ENCODE measurements at regions not wholly inside any gene's neighbourhood (a gene's known extent, or its start where the extent isn't known, plus 50 kb on each side); places are given as distances from the start of the nearest gene placed in this dataset.

DNA sequence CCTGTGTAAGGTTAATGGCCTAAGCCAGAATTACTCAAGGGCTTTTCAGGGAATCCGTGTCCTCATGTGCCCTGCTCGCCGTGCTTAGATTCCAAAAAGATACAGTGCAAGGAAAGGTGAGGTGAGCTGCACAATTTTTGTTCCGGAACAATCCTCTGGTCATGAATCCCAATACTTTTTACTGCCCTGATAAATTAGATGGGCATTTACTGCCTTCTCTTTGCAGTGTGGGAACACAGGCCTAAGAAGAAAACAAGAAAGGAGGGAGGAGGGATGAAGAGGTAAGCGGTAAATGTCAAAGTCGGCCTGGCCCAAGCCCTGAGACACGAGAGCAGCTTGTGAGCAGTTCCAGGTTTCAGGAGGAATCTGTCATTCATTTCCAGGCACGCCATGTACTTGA lies 390.9 kb upstream of the SULF2 start:
- DNase-seq (ENCODE audit: low spot score in 2 of 2) = no peak
- FAIRE-seq = no peak

DNA sequence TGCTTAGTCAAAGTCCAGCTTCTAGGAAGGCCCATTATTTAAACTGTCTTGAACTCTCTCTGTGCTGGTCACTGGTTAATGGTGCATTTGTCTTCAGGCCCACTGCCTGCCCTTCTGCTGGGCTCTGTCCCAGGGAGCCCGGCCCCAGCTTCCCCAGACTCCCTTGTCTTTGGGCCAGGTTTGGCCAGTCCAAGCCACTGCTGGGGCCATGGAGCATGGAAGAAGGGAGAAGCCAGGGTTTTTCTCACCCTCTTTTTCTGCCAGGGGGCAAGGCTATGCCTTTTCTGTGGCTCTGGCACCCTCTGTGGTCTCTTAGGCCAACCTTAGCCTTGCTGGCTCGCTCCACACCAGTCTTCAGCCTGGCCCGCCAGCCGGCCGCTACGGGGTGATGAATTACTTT lies 390.0 kb upstream of the SULF2 start:
- FAIRE-seq (no peak), DNase-seq (ENCODE audit: low spot score in 2 of 2) (no peak)

DNA sequence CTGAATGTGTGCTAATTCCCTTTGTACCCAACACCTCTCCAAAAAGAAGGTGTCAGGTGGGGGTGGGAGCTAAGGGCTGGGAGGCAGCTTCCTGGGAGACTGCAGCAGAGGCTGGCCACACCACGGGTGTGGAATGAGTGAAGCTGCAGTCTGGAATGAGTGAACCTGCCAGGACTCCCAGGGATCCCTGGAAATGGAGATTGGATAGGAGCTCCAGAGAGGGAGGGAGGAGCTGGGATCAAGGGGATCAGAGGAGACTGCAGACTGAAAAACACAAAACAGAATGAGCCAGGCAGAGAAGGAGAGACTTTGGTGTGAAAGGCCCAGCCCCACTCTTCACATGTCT lies 387.0 kb upstream of the SULF2 start:
- FAIRE-seq (no peak), DNase-seq (ENCODE audit: low spot score in 2 of 2) (no peak)

DNA sequence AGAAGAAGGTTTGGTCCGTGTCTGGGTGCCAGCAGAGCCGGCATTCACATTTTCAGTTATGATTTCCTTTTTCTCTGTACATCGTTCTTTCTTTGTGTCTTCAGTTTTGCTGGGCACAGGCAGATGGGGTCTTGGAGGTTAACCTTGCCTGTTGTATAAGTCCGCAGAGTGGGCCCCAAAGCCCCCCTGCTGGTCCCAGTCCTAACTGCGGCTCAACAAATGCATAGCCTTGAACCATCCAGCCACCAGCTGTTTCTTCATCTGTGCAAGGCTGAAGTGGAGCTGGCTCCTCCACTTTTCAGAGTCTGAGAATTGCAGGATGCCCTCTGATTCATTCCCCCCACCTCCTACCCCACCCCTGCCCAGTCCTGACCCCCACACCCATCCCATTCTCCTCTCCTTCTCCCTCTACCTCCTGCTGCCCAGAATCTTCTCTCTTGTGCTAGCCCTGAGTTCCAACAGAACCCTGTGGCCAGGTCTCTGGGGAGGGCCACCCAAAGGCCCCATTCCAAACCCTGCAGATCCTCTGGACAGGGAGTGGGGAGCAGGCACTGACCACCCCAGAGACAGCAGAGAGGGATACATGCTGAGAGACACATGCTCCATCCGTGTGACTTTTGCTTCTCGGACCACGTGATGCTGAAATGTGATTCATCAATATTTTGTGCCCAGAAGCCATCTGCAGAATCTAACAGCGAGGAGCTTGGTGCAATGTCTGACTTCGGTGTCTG lies 386.5 kb upstream of the SULF2 start:
- DNase-seq (ENCODE audit: low spot score in 2 of 2) (no peak), FAIRE-seq (no peak)

DNA sequence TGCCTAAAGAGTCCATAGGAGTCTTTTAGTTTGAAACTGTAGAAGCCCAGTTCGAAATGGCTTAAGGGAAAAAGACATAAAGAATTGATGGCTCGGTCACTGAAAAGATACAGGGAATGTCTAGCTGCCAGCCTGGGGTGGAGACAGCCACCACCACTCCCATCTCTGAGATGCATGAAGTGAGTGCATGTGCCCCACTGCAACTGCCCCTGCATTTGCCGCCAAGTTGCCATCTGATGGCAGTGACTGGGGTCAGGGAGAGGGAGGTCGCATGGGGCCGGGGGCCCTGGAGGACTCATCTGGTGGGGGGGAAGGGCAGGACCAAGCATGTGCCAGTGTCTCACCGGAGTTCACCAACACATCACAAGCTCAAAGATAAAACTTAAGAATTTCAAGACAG lies 385.8 kb upstream of the SULF2 start:
- FAIRE-seq = no peak
- DNase-seq (ENCODE audit: low spot score in 2 of 2) = no peak

DNA sequence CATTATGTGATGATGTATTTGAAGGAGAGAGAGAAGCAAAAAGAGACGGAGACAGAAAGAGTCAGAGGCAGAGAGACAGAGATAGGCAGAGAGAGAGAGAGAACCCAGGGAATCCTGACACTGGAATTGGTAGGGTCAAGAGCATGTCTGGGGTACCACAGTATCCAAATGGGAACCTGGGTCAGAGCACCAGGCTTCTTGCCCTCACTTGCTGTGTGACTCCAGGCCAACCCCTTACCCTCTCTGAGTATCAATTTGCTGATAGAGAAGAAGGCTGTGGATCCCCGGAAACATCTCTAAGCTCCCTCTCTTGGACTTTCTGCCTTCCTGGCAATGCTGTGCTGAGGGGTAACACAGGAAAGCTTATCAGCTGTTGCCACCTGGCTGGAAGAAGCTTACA lies 385.3 kb upstream of the SULF2 start:
- DNase-seq (ENCODE audit: low spot score in 2 of 2) (no peak), FAIRE-seq (no peak)

DNA sequence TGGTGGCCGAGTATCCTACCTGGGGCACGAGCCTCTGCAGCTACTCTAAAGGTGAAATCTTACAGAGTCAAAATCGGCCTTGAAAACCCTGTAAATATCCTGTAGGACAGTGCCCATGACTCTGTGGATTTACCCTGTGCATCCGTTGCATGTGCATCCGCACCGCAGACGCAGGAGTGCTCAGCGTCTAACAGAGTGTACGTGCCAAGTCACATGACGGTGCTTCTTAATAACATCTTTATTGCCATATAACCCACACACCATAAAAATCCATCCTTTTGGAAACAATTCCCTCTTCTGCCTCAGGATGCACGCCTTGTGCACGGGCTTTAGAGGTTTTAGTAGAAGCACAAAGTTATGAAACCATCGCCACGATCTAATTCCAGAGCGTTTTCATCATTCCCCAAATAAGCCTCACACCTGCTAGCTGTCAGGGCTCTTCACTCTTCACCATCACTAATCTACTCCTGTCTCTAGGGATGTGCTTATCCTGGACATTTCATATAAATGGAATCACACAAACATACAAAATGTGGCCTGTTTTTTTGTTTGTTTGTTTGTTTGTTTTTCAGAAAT lies 384.5 kb upstream of the SULF2 start:
- DNase-seq (ENCODE audit: low spot score in 2 of 2) (no peak), FAIRE-seq (no peak)

DNA sequence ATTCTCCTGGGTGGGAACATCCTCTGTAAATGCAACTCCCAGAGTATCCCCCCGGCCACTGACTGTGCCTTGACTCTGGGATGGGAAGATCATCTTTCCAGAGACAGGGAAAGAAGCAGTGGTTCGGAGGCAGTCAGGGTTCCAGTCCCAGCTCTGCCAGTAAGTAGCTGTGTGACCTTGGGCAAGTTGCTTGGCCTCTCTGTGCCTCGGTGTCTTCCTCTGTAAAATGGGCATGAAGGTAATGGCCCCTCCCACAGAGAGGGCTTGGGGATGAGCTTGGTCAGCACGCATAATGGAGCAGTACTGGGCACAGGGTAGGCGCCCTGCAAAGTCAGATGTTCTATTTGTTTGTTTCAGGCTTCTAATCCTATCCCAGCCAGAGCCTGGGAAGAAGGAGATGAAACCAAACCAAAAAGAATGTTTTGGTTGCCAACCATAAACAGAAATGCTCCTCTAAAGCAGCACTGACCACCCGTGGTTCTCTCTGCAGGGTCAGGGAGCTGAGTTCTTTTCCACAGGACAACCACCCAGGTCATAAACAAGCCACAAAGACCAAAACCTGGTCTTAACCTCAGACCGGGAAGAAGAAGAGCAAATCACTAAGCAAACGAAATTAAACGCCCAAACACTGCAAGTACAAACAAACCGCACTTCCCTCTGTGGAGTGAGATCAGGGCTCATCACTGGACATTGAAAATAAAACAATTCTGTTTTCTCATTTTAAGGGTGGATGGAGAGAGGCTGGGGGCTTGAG lies 381.0 kb upstream of the SULF2 start:
- DNase-seq (ENCODE audit: low spot score in 2 of 2) = no peak
- no peak for FAIRE-seq

DNA sequence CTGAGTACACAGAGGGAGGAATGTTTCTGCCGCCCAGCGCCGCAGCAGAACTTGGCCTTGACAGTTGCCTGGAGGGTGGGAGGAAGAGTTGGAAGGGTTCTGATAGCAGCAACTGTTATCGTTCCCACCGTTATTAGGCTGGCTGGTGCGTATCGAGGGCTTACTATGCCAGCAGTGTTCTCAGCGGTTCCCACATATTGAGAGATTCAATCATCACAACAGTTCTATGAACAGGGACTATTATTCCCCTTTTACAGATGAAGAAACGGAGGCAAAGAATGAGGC lies 380.1 kb upstream of the SULF2 start:
- DNase-seq (ENCODE audit: low spot score in 2 of 2) (no peak), FAIRE-seq (no peak)

DNA sequence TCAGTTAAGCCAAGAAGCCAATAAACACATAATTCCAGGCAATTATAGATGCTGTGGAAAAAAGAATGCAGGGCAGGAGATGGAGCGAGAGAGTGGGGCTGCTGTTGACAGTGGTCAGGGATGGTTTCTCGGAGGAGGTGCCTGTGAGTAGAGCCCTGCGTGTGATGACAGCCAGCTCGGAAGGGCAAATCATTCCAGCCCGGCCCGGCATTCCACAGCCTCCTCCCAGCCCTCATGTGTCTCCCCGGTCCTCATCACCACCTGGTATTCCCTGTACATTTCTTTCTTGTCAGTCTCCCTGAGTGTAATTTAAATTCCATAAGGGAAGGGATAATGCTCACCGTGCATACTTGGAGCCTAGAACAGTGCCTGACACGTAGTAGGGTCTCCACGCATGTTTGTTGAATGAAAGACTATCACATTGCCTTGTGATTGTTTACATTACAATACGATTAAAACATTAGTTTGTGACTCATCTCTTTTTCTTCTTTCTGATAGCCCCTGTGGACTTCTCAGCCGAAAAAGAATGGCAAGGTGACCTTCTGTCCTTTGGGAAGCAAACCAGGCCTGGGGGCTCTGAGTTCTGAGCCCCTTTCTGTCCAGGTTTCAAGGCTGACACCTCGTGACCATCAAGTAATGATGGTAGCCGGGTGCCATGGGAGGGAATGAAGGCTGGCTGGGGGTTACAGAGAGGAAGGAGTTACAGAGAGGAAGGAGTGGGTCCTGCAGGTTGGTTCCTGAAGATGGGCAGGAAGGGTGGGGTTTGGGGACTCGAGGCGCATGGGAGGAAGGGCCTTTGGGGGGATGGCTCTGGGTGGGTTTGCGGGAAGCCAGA lies 379.5 kb upstream of the SULF2 start:
- no peak for FAIRE-seq

DNA sequence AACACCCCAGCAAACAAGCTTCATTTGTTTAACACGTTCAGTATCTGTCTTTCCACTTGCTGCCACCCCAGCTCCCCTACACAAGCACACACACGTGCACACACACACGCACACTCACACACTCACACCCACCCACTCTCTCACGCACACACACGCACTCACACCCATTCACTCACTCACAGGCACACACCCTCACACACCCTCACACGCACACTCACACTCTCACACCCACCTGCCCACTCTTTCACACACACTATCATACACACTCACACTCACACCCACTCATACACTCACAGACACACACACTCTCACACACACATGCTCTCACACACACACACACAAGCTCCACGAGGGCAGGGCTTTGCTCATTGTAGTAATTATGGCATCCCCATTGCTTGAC lies 378.8 kb upstream of the SULF2 start:
- FAIRE-seq (no peak), DNase-seq (ENCODE audit: low spot score in 2 of 2) (no peak)

More for the DNA sequence above, 379.5 kb upstream of the SULF2 start:
- DNase-seq (ENCODE audit: low spot score in 2 of 2) = no peak

DNA sequence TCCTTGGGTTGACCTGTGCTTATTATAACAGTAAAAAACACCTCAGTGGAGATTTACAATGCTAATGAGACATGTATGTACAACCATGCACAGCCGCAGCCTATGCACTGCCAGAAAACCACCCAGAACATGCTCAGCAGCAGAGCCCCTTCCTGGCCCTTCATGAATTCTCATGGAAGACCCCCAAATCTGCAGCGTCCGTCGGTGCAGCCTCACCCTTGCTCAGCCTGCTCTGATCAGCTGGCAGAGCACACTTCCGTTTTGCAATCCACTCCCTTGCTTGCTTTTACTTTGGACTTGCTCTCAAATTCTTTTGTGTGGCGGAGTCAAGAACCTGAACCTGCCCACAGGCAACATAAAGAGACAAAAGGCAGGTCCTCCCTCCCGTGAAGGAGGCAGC lies 378.2 kb upstream of the SULF2 start:
- FAIRE-seq (no peak), DNase-seq (ENCODE audit: low spot score in 2 of 2) (no peak)

DNA sequence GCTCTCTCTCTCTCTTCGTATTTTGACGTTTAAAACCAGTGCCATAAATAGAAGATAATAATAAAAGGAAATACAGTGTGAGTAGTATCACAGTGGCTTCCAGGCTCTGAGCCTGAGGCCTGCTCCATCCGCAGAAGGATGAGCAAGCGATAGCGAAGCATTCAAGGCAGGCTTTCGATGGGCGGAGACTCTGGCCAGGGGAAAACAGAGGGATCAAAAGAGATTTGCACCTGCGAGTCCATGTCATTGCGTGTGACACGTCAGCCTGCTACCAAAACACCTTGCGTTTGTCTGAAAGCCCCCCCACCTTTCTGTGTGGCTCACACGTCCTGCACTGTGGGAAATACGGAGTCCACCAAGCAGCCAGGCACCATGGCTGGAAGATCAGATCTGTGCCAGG lies 377.3 kb upstream of the SULF2 start:
- no peak for FAIRE-seq

DNA sequence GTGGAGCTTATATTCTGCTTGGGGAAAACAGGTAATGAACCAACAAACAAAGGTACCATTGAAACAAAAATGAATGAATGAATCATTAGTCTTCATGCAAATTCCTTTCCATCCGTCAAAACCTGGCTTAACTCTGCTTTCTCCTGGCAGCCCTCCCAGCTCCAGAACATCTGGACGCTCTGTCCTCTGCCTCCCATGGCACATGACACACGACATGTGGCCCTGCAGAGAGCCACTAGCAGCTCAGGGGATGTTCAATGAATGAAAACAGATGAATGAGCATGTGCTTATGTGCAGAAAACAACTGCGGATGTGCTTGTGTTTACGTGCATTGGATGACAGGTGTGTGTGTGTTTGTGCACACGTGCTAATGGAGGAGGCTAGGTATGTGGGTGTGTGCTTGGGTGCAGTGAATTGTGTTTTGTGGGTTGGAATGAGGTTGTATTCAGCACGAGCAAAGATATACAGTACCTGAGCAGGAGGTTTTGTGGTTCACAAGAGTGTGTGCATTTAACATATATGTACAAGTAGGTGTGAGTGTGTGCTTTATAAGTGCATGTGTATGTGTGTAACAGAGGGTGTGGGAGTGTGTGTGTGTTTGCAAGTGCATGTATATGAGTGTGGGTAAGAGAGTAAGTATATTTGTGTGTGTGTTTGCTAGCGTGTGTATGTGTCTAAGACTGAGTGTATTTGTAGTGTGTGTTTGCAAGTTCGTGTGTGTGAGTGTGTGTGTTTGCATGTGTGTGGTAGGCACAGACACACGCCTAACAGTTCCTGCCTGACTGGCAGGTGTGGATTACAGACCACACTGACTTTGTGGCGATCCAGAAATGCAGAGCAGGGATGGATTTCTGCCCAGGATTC lies 374.1 kb upstream of the SULF2 start:
- FAIRE-seq = no peak
- no peak for DNase-seq (ENCODE audit: low spot score in 2 of 2)

More for the DNA sequence above, 377.3 kb upstream of the SULF2 start:
- DNase-seq (ENCODE audit: low spot score in 2 of 2) = no peak

DNA sequence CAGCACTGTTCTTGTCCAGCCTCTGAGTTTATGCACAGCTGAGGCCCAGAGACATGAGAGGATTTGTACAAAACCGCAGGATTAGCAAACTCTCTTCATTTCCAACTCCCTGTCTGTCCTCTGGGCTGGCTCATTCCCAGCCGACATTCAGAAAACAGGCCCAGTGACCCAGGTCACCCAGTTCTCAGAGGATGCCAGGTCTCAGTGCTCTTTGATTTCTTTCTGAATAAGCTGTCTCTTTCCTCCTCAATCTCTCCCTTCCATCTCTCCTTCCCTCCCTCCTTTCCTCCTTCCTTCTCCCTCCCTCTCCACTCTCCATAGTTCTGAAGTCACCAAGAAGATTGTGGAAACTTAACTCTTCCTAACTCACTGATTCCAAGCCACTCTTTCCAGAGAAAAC lies 372.7 kb upstream of the SULF2 start:
- DNase-seq (ENCODE audit: low spot score in 2 of 2) (no peak), FAIRE-seq (no peak)

DNA sequence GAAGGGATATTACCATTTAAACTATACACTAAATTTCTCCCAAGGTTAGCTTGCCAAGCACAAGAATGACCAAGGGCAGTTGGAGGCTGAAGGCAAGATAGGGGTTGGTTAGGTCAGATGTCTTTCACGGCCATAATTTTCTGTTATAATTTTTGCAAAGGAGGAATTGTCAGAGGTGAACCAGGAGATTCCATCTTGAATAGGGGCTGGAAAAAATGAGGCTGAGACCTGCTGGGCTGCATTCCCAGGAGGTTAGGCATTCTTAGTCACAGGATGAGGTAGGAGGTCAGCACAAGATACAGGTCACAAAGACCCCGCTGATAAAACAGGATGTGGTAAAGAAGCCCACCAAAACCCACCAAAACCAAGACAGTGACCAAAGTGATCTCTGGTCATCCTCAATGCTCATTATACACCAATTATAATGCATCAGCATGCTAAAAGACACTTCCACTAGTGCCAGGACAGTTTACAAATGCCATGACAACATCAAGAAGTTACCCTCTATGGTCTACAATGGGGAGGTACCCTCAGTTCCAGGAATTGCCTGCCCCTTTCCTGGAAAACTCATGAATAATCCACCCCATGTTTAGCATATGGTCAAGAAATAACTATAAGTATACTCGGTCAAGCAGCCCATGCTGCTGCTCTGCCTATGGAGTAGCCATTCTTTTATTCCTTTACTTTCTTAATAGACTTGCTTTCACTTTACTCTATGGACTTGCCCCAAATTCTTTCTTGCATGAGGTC lies 371.8 kb upstream of the SULF2 start:
- DNase-seq (ENCODE audit: low spot score in 2 of 2) = no peak
- no peak for FAIRE-seq

DNA sequence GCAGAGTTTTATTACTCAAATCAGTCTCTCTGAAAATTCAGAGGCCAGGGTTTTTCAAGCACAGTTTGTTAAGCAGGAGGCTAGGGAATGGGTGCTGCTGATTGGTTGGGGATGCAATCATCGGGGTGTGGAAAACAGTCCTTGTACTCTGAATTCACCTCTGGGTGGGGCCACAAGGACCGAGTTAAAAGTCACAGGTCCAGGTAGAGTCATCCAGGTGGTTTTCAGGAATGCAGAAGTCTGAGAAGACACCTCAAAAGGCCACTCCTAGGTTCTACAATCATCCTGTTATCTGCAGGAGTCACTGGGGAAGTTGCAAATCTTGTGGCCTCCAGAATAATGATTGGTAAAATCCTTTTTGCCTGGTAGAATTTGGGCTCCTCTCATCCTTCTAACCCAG lies 371.2 kb upstream of the SULF2 start:
- FAIRE-seq (no peak), DNase-seq (ENCODE audit: low spot score in 2 of 2) (no peak)

DNA sequence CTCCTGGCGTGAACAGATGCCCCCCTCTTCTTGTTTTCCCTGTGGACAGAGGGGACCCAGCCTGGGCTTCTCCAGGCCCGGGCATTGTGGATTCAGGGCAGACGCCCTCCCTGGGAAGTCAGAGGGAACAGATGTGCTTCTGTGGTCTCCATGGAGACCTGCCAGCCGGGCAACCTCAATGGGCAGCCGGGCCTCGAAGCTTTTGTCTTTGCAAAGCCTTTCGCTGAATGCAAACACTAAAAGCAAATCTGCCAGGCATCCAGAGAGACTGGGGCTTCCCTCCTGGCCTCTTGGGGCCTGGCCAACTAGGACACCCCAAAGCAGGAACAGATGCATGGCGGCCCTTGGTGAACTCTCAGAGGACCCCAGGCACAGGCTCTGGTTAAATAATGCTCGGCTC lies 370.0 kb upstream of the SULF2 start:
- FAIRE-seq (no peak), DNase-seq (ENCODE audit: low spot score in 2 of 2) (no peak)

DNA sequence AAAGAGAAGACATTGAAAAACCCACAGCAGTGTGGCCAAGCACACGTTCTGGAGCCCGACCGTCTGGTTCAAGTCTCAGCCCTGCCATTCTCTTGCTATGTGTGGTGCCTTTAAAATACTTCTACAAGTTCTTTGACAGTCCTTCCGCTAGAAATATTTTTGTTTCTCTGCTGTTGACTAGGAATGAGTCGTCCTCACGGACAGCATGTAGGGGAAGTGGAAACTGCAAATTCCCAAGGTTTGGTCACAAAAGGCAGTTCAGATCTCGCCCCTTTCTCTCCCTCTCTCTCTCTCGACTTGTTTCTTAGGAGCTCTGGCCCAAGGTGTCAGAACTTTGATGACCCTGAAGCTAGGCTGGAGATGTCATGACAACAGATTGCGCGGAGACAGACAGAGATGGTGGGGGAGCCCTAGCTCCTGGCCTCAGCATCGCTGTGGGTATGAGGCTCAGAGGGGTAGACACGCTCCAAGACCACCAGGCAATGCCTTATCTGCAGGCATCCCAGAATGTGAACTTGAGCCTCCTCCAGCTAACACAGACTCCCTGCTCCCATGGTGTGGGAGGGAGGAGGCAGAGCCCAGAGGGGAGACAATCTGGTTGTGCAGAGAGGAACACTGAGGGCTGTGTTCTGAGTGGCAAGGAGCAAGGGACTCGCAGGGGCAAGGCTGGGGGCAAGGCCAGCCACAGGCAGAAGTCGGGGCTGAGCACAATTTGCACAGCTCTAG lies 368.9 kb upstream of the SULF2 start:
- no peak for FAIRE-seq
- DNase-seq (ENCODE audit: low spot score in 2 of 2) = no peak

Data from frontal cortex (tissue), 3 donors.